Fibroblast of lung (primary cell): ENCODE measurements at regions not wholly inside any gene's neighbourhood (a gene's known extent, or its start where the extent isn't known, plus 50 kb on each side); places are given as distances from the start of the nearest gene placed in this dataset.

Experiments
- EZH2 ChIP-seq: IDR thresholded peaks from 2 replicates; pipeline ENCODE4 v1.5.1; 2012; ENCODE audit warnings: low read length, control low read depth, mild to moderate bottlenecking; ENCODE audit errors: missing control alignments
- TF ChIP-seq, protein P1 (sequence below), 2 donors: IDR thresholded peaks in 1 of 2; conservative IDR thresholded peaks in 1 of 2; 1 replicate in 1 of 2; 2 replicates in 1 of 2; pipeline ENCODE4 v1.5.1; 2011 to 2012; ENCODE audit warnings: low read length in 2 of 2, control low read depth in 1 of 2, inconsistent platforms in 1 of 2, low read depth in 1 of 2, mild to moderate bottlenecking in 1 of 2

DNA sequence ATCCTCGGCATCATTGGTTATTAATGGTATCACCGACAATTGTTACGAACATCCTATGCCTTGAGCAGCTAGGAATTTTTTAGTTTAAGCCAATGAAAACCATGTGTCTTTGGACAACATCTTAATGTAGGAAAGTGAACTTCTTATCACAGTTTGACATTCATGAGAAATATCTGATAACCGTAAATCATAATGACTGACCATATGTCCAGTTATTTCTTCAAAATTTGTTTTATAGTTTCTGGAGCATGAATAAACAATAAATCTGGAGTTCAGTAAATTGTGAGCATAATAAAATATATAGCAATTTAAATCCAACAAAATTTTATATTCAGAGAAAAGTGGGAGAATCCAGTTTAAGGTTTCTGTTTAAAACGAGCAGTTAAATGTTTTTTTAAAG lies 970.1 kb upstream of the ADGRB3 start:
- TF ChIP-seq, protein P1, sequence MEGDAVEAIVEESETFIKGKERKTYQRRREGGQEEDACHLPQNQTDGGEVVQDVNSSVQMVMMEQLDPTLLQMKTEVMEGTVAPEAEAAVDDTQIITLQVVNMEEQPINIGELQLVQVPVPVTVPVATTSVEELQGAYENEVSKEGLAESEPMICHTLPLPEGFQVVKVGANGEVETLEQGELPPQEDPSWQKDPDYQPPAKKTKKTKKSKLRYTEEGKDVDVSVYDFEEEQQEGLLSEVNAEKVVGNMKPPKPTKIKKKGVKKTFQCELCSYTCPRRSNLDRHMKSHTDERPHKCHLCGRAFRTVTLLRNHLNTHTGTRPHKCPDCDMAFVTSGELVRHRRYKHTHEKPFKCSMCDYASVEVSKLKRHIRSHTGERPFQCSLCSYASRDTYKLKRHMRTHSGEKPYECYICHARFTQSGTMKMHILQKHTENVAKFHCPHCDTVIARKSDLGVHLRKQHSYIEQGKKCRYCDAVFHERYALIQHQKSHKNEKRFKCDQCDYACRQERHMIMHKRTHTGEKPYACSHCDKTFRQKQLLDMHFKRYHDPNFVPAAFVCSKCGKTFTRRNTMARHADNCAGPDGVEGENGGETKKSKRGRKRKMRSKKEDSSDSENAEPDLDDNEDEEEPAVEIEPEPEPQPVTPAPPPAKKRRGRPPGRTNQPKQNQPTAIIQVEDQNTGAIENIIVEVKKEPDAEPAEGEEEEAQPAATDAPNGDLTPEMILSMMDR (conservative IDR thresholded peaks at IDR 0.05 in 1 of 2, IDR thresholded peaks at IDR 0.05 in 1 of 2; ENCODE audit: low read depth in 1 of 2, low read length in 2 of 2), result no peak
- no peak for TF ChIP-seq EZH2
